HL-60 (cell line): ENCODE measurements at regions not wholly inside any gene's neighbourhood (a gene's known extent, or its start where the extent isn't known, plus 50 kb on each side); places are given as distances from the start of the nearest gene placed in this dataset.

Source experiments
- CTCF ChIP-seq: IDR thresholded peaks from one replicate; pipeline ENCODE4 v1.5.1; 2011; ENCODE audit warnings: low read length, control low read depth, inconsistent platforms; ENCODE audit not compliant: insufficient read depth
- GABPA ChIP-seq: IDR thresholded peaks from 2 replicates; pipeline ENCODE4 v1.6.1; 2012; ENCODE audit warnings: low read depth
- POLR2AphosphoS5 ChIP-seq: IDR thresholded peaks from 2 replicates; pipeline ENCODE4 v1.6.1; 2012; ENCODE audit warnings: low read depth
- SPI1 ChIP-seq: IDR thresholded peaks from 2 replicates; pipeline ENCODE4 v1.6.1; 2012; ENCODE audit warnings: low read depth, mild to moderate bottlenecking, borderline replicate concordance

DNA sequence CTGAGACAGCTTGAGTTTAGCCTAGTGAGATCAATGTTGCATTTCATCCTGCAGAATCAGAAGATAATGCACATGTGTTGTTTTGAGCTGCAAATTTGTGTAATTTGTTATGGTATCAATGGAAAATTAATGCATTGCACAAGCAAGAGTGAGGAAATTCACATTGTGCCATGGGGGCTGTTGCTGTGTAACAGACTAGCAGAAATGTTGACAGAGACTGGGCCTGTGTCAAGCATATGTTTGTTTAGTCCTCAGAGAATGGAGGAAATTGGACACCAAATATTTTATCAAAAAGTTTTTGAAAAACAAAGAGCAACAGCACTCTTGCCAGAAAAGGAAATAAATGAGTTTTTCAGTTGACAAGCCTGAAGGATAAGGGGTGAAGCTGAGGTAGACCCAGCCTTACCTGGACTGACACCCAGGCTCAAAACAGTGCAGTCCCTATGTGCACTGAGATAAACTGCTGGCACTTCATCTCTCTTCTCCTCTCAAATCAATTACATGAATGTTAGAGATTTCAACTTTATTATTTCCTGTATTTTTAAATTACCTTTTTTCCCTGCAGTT, 1150.0 kb downstream of the FSCB start:
- TF ChIP-seq GABPA (no peak), CTCF (no peak), POLR2AphosphoS5 (no peak), SPI1 (no peak)
